GM19395 (cell line): ENCODE measurements at regions not wholly inside any gene's neighbourhood (a gene's known extent, or its start where the extent isn't known, plus 50 kb on each side); places are given as distances from the start of the nearest gene placed in this dataset.
"Not testable (repeated sequence)": the region's sequence is repeated elsewhere in the genome, so short reads cannot be mapped to it uniquely, and the experiment has no call there.

Source experiments
- ATAC-seq: cut with Tn5 transposase; IDR thresholded peaks from one replicate; pipeline ENCODE4 v1.9.1; 2021; ENCODE audit warnings: mild to moderate bottlenecking, moderate library complexity; ENCODE audit not compliant: unreplicated experiment

GRCh38 chr3:56957522-56957921 lies 102.9 kb upstream of the SPATA12 start:
- no peak for ATAC-seq

- no peak for ATAC-seq
Measured at GRCh38 chr3:56956906-56957305, 103.6 kb upstream of the SPATA12 start.

GRCh38 chr3:56955492-56956111 lies 104.9 kb upstream of the SPATA12 start:
- no peak for ATAC-seq

GRCh38 chr3:56954125-56954524 lies 106.3 kb upstream of the SPATA12 start:
- no peak for ATAC-seq

- ATAC-seq: no peak
Measured at GRCh38 chr3:56952846-56953245, 107.6 kb upstream of the SPATA12 start.

DNA sequence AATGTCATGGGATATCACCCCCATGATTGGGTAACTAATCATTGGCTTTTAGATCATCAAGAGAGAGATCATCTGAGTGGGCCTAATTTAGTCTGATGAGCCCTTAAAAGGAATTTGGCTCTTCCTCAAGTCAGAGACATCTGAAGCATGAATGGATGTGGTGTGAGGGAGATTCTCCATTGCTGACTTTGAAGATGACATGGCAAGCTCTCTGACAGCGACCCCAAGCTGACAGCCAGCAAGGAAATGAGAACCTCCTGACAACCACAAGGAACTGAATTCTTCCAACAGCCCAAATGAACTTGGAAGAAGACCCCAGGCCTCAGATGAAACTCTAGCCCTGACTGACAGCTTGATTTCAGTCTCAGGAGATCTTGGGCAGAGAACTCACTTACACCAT lies 108.4 kb upstream of the SPATA12 start:
- ATAC-seq: no peak

DNA sequence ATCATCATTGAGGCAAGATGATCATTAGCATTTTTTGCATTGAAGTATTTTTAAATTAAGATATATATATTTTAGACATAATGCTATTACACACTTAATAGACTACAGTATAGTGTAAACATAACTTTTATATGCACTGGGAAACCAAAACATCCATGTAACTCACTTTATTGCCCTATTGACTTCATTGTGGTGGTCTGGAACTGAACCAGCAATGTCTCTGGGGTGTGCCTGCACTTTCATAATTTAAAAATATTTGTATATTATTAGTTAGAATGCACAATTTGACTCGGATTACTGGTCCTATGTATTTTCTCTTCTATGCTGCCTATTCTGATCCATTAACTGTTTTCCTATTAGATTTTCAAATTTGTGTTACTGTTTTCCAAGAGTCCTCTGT lies 109.1 kb upstream of the SPATA12 start:
- ATAC-seq: no peak

GRCh38 chr3:56945378-56945777 lies 115.1 kb upstream of the SPATA12 start:
- ATAC-seq: not testable (repeated sequence)

DNA sequence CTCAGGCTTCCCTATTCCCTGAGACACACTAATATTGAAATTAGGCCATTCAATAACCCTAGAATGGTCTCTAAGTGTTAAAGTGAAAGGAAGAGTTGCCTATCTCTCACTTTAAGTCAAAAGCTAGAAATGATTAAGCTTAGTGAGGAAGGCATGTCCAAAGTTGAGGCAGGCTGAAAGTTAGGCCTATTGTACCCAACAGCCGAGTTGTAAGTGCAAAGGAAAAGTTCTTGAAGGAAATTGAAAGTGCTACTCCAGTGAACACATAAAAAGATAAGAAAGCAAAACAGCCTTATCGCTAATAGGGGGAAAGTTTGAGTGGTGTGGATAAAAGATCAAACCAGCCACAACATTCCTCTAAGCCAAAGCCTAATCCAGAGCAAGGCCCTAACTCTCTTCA lies 117.9 kb upstream of the SPATA12 start:
- peak; percentile 53 for ATAC-seq

- no peak for ATAC-seq
Measured at GRCh38 chr3:56940976-56941375, 119.5 kb upstream of the SPATA12 start.

DNA sequence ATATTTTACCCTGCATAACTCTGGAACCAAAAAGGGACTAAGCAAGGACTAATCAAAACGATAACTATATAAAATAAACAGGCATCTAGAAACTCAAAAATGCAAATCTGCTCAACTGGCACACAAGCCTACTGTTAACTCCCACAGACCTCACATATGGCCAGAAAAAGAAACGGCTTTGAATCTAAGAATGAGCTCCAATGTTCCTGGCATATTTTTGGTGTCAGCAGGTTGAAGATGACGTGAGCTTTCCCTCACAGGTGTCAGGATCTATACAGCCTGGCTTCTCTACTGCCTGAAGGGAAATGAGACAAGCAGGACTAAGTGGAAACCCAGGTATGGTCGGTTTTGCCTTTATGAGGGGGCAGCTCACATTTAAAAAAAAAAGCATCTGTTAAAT lies 120.1 kb upstream of the SPATA12 start:
- ATAC-seq: no peak

DNA sequence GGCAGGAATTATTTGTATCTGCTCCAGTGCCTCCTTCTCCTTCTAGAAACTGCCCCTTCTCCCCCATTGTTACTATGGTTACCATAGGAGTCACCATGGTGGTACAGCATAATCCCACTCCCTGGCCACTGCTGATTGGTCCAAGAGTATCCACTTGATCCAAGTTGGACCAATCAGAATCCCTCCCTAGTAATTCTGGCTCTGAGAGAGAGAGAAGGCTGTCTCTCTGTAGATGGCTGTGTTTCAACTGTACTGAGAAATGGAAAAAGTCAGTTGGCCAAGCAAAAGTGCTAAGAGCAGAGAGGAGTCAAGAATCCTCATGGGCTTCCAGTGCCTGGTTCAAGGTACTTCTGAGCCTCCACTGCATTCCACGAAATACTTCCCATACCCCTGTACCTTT lies 120.6 kb upstream of the SPATA12 start:
- no peak for ATAC-seq

DNA sequence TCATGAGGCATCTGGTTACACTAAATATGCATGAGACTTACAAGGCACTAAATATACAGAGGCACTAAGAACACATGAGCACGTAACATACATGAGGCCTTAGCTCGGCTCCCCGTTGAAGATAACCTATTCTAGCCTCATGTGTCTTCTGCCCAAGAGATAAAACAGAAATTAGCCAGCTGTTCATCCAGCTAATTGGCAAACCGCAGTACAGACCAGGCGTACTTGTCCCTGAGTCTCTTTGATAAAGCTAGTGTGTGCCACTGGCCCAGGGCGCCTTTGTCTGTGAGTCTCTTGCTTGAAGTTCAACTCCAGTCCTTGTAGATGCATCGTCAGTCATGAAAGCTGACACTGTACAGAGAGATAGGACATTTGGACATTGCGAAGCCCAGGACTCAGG lies 121.9 kb upstream of the SPATA12 start:
- ATAC-seq: no peak

GRCh38 chr3:56937580-56937979 lies 122.9 kb upstream of the SPATA12 start:
- ATAC-seq: no peak

- no peak for ATAC-seq
Measured at GRCh38 chr3:56935811-56936210, 124.7 kb upstream of the SPATA12 start.

GRCh38 chr3:56934481-56934880 lies 126.0 kb upstream of the SPATA12 start:
- ATAC-seq: not testable (repeated sequence)

DNA sequence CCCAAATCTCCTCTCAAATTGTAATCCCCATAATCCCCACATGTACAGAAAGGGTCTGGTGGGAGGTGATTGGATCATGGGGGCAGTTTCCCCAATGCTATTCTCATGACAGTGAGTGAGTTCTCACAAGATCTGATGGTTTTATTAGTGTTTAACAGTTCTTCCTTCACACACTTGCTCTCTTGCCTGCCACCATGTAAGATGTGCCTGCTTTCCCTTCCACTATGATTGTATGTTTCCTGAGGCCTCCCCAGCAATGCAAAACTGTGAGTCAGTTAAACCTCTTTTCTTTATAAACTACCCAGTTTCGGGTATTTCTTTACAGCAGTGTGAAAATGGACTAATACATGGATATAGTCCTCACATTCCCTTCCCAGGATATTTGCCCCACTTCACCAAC lies 126.7 kb upstream of the SPATA12 start:
- no peak for ATAC-seq

DNA sequence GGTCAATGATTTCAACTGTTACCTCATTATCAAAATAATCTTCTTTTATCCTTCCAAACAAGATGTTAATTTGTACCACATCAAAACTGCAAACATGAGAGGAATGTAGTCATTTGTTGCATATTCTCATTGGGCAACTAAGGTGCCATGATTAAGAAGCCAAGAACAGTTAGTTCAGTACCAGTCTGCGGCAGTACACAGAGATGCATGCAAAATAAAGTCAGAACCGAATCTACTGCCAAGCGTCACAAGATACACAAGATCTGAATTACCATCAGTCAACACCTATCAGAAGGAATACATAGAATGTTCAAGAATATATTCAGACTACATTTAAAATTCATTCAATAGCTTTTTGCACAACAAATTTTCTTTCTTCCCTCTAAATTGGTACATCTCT lies 127.6 kb upstream of the SPATA12 start:
- ATAC-seq: no peak

DNA sequence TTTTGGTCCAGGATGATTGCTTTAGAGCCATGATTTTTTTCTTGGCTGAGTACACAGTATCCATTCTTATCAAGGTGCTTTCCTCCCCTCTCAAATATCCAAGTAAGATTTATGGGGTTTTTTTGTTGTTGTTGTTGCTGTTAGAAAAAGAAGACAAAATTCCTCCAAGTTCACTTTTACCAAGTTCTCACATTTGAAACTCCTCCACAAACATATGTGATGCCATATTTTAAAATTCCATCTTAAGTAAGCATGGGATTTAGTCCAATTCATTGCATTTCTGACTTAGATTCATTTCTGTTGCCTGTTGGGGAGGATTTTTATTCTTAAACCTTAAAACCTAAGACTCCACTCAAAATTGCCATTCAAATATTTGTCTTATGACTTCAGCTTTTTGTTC lies 128.6 kb upstream of the SPATA12 start:
- ATAC-seq: no peak

DNA sequence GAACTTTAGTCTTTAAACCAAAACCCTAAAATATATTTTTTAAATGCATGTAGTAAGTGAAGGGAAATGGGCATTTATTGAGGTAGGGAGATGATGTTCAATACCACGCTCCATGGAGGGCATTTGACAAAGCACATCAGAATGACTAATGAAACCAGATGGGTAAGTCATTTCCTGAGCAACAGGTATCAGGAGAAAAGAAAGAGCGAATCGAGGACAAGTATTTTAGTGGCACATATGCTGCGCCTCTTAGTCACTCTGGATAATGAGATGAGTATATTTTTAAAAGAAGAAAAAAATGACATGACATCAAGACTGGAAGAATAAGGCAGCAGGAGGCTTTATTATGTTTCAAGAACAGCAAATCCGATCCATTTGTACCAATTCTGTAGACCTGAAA lies 129.0 kb upstream of the ARHGEF3 start:
- no peak for ATAC-seq

DNA sequence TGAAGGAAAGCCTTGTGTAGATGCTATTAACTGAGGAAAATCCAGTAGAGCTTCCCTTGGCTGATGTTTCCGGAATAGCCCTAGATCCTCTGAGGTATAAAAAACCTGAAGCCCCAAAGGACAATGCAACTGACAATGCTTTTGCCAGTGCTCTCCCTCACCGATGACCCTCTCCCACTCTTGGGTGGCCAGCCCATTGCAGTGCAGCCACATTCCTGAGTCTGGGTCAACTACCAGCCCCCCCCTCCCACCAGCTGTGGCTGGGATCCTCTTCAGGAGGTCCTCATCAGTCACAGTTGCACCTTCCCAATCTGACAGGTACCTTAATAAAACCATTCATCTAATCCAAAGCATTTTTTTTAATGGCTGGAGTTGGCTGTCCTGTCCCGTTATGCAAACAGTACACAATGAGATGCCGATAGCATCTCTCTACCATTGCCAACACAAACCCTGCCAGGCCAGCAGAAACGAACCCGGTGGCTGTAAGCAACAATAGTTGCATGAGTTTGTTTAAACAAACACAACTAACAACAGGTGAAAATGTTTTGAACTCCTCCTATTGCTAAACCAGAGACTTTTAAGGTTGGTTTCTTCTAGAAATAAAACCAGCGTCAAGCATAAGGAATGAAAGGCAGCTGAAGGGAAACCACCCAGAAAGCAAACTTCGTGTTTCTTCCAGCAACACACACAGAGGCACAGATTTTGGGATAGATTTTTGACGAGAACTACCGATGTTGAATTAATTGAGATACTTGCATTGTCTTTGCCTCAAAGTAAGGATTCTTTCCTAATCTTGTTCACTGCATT lies 128.3 kb upstream of the ARHGEF3 start:
- no peak for ATAC-seq

- ATAC-seq: no peak
Measured at GRCh38 chr3:56928379-56929068, 126.8 kb upstream of the ARHGEF3 start.
